DLD1 (cell line): ENCODE measurements at regions not wholly inside any gene's neighbourhood (a gene's known extent, or its start where the extent isn't known, plus 50 kb on each side); places are given as distances from the start of the nearest gene placed in this dataset.
"Not testable (repeated sequence)": the region's sequence is repeated elsewhere in the genome, so short reads cannot be mapped to it uniquely, and the experiment has no call there.

Source experiments
- in situ Hi-C: cut with HindIII; loops from 2 replicates; pipeline ENCODE4 v1.10.0; 2017; ENCODE audit warnings: low sequenced_read_pairs

- in situ Hi-C loops = not testable (repeated sequence)
Observed at GRCh38 chr1:234911136-234911535, 217.5 kb downstream of the TOMM20 start.

- in situ Hi-C loops = no loop called here
Observed at GRCh38 chr1:234909851-234910250, 218.8 kb downstream of the TOMM20 start.

- in situ Hi-C loops = no loop called here
Observed at GRCh38 chr1:234909307-234909810, 219.3 kb downstream of the TOMM20 start.

GRCh38 chr1:234908571-234908970, 220.1 kb downstream of the TOMM20 start:
- in situ Hi-C loops = no loop called here

- in situ Hi-C loops = no loop called here
Observed at GRCh38 chr1:234907940-234908405, 220.7 kb downstream of the TOMM20 start.

GRCh38 chr1:234907208-234907939, 221.3 kb downstream of the TOMM20 start:
- in situ Hi-C loops = no loop called here

GRCh38 chr1:234906654-234907053, 222.0 kb downstream of the TOMM20 start:
- in situ Hi-C loops = no loop called here

GRCh38 chr1:234902774-234903547, 225.7 kb downstream of the TOMM20 start:
- in situ Hi-C loops = no loop called here

- in situ Hi-C loops = no loop called here
Observed at GRCh38 chr1:234901491-234902049, 227.1 kb downstream of the TOMM20 start.

- in situ Hi-C loops = no loop called here
Observed at GRCh38 chr1:234900595-234900994, 228.0 kb downstream of the TOMM20 start.

- in situ Hi-C loops = no loop called here
Observed at GRCh38 chr1:234899730-234900072, 228.9 kb downstream of the TOMM20 start.

- in situ Hi-C loops = no loop called here
Observed at GRCh38 chr1:234899041-234899729, 229.5 kb downstream of the TOMM20 start.

- in situ Hi-C loops = no loop called here
Observed at GRCh38 chr1:234898455-234899033, 230.1 kb downstream of the TOMM20 start.

GRCh38 chr1:234897754-234898454, 230.7 kb downstream of the TOMM20 start:
- in situ Hi-C loops = no loop called here

- in situ Hi-C loops = no loop called here
Observed at GRCh38 chr1:234897390-234897749, 231.3 kb downstream of the TOMM20 start.

GRCh38 chr1:234896477-234897389, 231.9 kb downstream of the TOMM20 start:
- in situ Hi-C loops = no loop called here

GRCh38 chr1:234893725-234894630, 234.7 kb downstream of the TOMM20 start:
- in situ Hi-C loops = no loop called here

GRCh38 chr1:234893359-234893724, 235.3 kb downstream of the TOMM20 start:
- in situ Hi-C loops = no loop called here
